Stimulated activated CD4-positive, alpha-beta T cell treated with anti-CD3 and anti-CD28 coated beads, Interleukin-12 subunit alpha, Interleukin-12 subunit beta, amount 100 ng/mL, for 24 hours (primary cell): ENCODE measurements at regions not wholly inside any gene's neighbourhood (a gene's known extent, or its start where the extent isn't known, plus 50 kb on each side); places are given as distances from the start of the nearest gene placed in this dataset.

Experiments used
- DNase-seq, 2 experiments: peaks; one replicate each; pipeline ENCODE4 v3.0.0-alpha.2; 2020; ENCODE audit warnings: low read depth in 2 of 2

GRCh38 chr14:97350894-97351731, 553.9 kb downstream of the VRK1 start:
- no peak for DNase-seq

DNA sequence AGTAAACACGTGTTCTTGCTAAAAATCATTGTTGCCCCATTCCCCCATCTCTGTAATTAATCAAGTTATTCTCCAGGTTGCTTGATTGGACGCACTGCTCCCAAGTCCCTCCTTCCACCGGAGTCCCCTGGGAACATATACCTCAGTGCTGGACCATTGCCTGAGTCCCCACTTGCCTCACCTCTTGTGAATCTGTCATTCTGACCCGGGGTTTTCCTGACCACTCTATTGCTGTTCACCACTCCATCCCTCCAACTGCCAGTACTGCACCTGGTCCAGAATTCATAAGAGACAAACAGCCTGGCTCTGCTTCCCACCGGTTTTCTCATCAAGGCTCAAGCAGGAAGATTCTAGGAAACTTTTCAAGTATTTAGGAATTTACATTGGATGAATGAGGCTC, 555.9 kb downstream of the VRK1 start:
- no peak for DNase-seq

GRCh38 chr14:97354119-97354722, 557.0 kb downstream of the VRK1 start:
- DNase-seq = no peak

GRCh38 chr14:97359341-97359740, 562.2 kb downstream of the VRK1 start:
- DNase-seq = no peak

DNA sequence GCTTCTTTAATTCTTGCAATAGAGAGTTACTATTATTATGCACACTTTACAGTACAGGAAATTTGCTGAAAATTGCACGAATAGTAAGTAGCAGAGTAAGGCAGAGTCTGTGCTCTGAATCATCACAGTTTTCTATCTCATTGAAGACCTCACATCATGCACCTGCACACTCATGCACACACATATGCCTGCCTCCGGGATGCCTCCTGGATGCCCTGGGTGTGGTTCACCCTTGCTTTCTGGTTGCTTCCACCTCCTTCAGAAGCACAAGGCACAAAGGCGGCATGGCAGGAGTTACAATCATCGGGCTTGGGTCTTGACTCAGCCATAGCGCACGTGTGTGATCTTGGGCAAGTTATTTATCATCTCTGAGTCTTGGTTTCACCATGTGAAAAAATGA, 564.0 kb downstream of the VRK1 start:
- DNase-seq = no peak

GRCh38 chr14:97361958-97362357, 564.8 kb downstream of the VRK1 start:
- DNase-seq = no peak

DNA sequence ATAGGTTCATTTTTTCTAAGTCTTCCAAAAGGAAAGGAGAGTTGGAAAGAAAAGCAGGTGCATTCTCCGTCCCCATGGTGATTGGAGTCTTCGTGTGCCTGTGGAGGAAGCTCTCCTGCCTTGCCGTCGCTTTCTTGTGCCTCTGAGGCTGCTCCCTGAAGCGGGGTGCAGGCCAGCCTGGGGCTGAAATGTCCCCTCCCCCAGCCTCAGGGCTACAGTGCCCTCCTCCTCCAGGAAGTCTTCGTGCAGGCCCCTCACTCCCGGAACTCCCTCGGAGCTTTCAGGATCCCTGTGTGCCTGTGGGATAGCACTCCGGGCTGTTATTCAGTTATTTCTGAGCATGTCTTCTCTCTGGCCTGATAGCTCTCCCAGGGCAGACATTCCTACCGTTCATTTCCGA, 569.2 kb downstream of the VRK1 start:
- no peak for DNase-seq

DNA sequence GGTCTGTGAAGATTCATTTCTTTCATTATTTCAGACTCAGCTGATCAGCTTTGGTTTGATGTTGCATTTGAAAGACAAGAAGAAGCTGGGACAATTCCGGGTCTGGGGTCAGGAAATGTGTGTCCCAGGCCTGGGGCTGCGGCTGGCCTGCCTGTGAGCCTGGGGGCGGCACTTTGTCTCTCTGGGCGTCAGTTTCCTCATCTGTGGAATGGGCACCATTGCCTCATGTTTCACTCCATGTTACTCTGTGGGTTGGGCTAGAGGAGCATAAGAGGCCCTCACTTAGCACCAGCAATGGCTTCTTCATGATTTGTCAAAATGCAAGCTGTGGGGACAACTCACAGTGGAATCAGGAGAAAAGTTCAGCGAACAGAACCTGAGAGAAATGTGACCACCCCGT, 570.1 kb downstream of the VRK1 start:
- no peak for DNase-seq

GRCh38 chr14:97368049-97368448, 570.9 kb downstream of the VRK1 start:
- DNase-seq = no peak

GRCh38 chr14:97368900-97369564, 571.9 kb downstream of the VRK1 start:
- no peak for DNase-seq

DNA sequence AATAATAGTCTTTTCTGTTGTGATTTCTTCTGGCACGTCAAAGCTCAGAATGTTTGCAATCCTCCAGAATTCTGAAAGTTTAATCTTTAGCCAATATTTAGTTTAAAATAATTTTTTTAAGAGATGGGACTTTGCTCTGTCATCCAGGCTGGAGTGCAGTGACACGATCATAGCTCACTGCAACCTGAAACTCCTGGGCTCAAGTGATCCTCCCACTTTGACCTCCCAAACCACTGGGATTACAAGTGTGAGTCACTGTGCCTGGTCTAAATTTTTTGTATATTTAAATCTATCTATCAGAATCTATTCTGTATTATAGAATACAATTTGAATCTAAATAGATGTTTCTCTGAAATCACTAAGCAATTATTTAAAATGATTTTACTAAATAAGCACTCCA, 572.7 kb downstream of the VRK1 start:
- no peak for DNase-seq

DNA sequence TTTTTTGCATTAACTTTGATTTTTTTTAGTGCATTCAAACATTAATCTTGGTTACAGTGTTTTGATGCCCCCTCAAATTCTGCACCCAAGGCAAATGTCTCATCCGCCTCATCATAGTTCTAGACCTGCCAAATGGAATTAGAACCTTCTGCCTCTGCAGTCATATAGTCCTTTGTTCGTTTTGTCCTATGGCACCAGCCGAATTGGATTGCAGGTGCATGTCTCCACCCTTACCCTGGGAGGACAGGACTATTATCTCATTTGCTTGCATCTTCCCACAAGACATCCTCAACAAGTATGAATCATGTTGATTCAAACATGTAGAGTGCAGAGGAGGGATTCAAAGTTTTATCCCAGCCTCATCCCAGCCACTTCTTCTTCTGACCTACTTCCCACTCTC, 579.1 kb downstream of the VRK1 start:
- DNase-seq = no peak

DNA sequence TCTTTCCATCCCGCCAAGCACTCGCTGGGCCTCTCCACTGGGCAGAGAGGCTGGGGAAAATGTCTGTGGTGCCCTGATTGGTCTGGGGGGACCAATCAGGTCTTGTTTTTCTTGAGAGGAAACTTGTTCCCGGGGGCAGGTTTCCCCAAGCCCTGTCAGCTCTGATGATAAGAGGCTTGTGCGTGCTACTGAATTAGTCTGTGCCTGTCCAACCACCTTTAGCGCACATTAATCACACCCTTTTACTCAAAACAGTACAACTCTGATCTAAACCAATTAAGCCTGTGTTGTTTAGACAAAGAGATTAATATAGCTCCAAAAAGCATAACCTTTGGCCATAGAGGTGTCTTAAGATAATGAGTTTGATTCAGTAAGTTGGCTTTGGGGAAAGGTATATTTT, 580.4 kb downstream of the VRK1 start:
- DNase-seq = no peak

DNA sequence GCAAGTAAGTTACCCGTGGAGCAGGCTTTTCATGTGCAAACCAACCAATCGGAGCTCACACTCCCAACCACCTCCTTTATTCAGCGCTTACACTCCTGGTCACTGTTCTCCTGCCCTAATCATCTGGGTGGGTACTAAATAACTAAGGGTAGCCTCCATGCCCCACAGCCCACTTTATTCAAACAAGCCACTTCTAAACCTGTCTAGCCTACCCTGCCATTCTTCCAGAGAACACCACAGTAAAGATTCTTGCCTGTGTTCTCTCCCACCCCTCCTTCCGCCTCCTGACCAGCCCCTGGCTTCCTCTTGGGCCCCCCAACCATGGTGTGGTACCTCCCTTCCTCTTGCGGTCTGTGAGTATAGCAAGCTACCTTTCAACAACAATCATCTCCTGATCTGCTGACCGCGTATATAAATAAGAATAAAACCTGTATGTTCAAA, 581.9 kb downstream of the VRK1 start:
- no peak for DNase-seq

GRCh38 chr14:97380539-97380941, 583.4 kb downstream of the VRK1 start:
- DNase-seq = peak; percentile 51 to 58

DNA sequence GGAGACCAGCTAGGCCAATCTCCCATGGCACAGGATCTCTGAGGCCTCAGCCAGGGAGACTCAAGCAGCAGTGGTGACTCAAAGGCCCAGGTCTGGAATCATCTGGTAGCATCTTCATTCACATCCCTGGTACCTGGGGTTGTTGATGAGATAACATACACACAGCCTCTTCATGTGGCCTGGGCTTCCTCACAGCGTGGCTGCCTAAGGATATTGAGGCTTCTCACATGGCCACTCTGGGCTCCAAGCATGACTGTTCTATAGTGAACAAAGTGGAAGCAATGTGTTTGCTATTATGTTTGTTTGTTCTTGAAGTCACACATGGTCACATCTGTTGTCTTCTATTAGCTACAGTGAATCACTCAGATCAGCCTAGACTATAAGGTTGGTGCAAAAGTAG, 584.1 kb downstream of the VRK1 start:
- DNase-seq = no peak

GRCh38 chr14:97382616-97383226, 585.5 kb downstream of the VRK1 start:
- DNase-seq = no peak

DNA sequence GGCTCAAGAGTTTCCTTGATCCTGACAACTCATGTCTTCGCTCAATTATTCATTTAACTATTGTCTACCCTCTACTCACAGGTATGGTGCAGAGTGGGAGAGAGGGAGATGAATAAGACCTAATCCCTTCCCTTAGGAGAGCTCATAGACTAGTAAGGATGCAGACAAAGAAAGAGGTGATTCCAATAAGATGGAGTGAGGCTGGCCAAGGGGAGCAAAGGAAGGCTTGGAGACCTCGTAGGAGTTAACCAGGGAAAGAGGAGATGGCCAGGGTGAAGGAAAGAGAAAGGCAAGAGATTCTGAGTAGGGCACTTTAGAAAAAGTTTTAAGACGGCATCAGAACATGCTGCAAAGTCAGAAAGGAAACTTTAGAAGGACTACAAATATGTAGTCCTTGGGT, 588.5 kb downstream of the VRK1 start:
- no peak for DNase-seq

- DNase-seq = no peak
These were observed 590.2 kb downstream of the VRK1 start for GRCh38 chr14:97387252-97387874.

DNA sequence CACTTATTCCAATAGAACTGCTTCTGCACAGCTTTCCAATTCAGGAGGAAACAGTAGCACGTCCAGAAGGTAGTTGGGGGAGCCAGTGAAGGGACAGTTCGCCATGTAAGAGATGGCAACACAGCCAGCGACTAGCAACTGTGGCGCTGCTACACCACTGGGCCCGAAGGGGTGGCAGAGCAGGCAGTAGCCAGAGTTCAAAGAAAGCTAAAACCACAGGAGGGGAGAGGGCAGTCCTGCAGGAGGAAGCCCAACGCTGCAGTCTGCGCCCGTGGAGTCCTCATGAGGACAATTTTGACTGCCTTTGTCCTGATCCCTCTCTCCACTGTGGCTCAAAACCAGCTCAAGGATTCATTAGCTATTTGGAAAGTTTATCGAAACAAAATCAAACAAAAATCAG, 591.2 kb downstream of the VRK1 start:
- no peak for DNase-seq

DNA sequence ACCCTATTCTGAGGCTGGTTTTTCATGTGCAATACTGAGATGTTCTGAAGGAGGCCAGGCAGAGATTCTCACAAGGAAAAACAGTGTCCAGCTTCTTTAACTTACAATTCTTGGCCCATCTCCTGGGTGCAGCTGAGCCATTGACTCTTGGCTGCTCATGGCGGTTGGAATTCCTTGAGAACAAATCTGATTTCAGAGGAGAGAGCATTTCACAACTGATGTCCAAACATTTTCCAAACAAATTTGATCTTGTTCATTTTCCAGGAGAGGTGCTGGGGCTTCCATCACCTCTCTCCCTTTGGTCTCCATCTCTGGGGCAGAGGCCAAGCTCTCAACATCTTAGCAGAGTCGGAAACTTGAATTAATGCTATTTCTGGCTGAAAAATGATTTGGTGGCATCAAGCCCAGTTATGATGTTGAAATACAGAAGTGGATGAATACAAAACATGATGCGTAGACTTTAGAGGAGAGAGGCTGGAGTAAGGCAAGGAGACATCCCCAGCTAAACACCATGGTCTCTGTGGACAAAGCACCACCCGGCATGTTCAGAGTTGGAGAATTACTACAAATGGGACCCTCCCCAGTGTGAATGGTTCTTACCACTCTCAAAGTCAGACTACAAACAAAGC, 593.0 kb downstream of the VRK1 start:
- DNase-seq = no peak

GRCh38 chr14:97393244-97393643, 596.1 kb downstream of the VRK1 start:
- no peak for DNase-seq
